Retinal pigment epithelial cell (primary cell): ENCODE measurements at regions not wholly inside any gene's neighbourhood (a gene's known extent, or its start where the extent isn't known, plus 50 kb on each side); places are given as distances from the start of the nearest gene placed in this dataset.

Source experiments
- DNase-seq: peaks from one replicate; pipeline ENCODE4 v3.0.0-alpha.2; 2010; ENCODE audit warnings: low read depth
- H3K4me3 ChIP-seq: 2 replicates; pipeline ENCODE4 v1.5.1; 2011; ENCODE audit warnings: mild to moderate bottlenecking, low read length, control low read depth, moderate library complexity
- CTCF ChIP-seq: conservative IDR thresholded peaks from 2 replicates; pipeline ENCODE4 v1.5.1; 2011; ENCODE audit warnings: low read depth, low read length, control low read depth, inconsistent platforms

GRCh38 chr6:134105940-134106339 lies 53.5 kb upstream of the SLC2A12 start:
- TF ChIP-seq CTCF = no peak
- no peak for DNase-seq

GRCh38 chr6:134103006-134103405 lies 50.6 kb upstream of the SLC2A12 start:
- TF ChIP-seq CTCF = no peak
- H3K4me3 ChIP-seq = no peak overlapping the region
- no peak for DNase-seq

More at GRCh38 chr6:134105940-134106339, 53.5 kb upstream of the SLC2A12 start:
- no peak overlapping the region for H3K4me3 ChIP-seq
